Ramos (cell line): ENCODE measurements at regions not wholly inside any gene's neighbourhood (a gene's known extent, or its start where the extent isn't known, plus 50 kb on each side); places are given as distances from the start of the nearest gene placed in this dataset.

ENCODE experiments used
- in situ Hi-C: fragments of 300-500 bp; cut with MboI; formaldehyde crosslinking; loops from one replicate; pipeline ENCODE4 v1.14.3; 2022; ENCODE audit warnings: low sequenced_read_pairs; ENCODE audit not compliant: unreplicated experiment

DNA sequence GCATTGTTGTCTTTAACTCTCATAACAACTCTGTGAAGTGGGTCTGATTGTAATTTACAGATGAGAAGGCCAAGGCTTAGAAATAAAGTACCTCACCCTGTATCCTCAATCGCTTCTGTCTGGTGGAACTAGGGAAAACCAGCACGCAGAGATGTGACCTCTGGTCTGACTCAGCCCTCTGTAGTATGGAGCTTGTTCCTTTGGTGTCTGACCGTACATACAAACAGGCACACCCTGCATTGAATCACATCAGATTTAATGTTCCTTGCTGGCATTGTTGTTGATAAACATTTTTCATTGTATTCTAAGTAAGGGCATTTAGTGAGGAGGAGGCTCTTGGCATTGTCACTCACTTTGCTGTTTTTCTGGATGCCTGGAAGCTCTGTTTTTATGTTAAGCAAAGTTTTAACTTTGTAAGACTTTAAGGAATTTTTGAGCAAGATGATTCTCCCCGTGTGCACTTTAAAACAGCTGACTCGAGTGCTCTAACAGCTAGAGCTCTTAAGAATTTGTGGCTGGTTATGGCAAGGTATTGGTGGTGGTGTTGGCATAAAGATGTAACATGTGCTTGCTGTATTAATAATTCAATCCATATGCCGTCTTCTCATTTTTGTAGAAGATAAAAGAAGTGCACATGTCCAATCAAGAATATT lies 89.0 kb upstream of the SPATA13 start:
- in situ Hi-C loops: no loop called here

DNA sequence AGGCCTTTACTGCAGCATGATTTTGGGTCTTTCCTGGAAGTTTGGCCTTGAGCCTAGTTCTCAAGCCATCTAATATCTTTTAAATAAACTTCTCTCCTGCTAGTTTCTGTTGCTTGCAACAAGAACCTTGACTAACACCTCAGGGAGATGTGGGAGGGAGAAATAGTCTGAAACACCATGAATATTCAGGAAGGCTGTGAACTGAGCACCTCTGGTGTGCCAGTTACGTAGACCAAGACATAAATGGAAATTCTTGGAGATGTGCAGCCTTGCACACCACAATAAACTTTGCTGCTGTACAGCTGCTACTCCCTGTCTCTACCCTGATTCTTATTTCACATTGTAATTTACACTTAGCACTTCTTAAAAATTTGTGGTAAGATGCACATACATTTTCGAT lies 86.9 kb upstream of the SPATA13 start:
- in situ Hi-C loops: no loop called here

DNA sequence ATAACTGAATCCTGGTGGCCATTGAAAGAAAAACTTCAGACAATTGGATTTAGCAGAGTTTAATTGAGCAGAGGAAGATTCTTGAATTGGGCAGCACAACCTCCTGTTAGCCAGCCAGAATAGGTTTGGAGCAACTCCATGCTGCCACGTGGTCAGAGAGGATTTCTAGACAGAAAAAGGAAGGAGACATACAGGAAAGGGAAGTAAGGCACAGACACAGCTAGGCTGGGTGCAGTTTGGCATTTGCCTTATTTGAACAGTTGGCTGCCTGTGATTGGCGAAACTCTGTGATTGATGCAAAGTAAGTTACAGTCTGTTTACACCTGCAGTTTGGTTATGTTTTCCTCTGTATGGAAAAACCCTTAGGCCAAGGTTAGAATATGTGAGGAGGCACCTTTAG lies 85.8 kb upstream of the SPATA13 start:
- in situ Hi-C loops: no loop called here

DNA sequence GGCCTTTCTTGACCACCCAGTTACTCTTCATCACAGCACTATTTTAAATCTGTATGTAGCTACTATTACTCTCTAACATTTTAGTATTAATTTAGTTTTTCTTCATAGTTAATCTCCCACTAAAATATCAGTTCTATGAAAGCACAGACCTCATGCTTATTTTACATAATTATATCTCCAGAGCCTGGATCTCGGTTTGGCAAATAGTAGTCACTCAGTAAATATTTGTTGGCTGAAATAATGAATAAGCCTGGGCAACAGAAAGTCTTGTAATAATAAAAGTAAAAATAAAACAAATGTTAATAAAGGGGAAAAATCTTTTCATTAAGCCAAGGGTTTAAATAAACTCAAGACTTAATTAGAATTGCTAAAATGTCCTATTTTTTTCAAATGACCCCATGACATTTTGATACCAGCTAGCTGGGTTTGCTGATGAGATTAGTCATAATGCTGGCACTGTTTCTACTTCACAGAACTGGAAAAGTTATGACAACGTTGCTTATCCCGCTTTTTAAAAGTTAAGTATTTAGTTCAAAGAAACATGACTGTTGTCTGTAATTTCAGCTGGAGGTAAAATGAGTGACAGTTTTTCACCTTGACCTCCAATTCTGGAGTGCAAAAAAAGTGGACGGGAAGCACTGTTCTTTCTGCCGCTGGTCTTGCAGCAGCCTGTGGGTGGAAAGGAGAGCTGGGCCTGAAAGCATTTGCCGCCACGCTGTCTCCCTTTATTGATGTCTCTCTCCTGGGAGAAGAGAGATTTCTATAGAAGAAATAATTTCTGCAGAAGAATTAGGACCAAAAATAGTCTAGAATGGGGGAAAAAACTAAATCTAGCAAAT lies 85.2 kb upstream of the SPATA13 start:
- in situ Hi-C loops: no loop called here

DNA sequence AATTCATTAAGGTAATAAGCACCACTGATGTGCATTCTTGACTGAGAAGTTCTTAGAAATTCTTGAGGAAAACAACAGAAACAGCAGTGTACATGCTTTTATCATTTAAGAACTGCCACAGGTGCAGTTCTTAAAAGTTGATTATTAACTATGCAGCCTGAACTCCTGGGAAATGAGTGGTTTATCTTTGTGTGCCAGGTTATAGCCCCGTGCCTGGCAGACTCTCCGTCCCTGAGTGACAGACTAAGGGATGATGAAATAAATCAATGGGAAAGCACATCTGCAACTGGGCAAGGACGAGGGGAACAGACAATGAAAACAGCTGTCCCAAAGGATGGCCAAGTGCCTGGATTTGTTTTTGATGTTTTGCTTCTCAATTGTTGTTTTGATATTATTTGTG lies 84.4 kb upstream of the SPATA13 start:
- in situ Hi-C loops: no loop called here

DNA sequence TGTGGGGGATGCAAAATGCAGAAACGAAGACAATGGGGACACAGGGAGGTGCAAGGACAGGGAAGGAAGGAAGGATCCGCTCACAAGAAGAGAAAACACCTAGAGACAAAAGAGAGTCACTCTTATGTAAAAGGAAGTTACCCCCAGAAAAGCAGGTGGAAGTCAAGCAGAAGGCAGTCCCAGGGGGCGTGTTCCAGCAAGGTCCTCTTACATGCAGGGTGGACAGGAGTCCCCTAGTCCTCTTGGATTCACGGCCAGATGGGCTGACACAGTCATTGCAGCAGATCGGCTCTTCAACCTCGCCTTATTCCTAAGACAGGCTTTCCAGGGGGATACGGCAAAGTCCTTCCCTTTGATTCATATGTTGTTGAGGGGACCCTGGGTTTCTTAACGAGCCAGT lies 83.9 kb upstream of the SPATA13 start:
- in situ Hi-C loops: no loop called here

DNA sequence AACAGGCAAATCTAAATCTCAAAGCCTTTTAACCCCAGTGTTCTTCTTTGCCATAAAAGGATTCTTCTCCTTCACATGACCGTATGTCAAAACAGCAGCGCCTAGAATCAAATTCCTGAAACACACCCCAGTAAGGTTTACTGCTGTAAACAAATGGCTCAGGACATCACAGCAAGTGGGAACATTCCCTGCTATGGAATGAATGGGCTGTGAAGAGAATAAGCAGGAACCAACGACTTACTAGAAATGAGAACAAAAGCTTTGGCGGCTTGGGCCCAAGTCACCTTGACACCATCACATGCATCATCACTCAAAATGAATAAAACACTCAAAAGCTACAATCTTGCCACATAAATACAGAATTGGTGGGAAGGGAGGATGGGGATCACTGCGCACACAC lies 80.4 kb upstream of the SPATA13 start:
- in situ Hi-C loops: no loop called here

DNA sequence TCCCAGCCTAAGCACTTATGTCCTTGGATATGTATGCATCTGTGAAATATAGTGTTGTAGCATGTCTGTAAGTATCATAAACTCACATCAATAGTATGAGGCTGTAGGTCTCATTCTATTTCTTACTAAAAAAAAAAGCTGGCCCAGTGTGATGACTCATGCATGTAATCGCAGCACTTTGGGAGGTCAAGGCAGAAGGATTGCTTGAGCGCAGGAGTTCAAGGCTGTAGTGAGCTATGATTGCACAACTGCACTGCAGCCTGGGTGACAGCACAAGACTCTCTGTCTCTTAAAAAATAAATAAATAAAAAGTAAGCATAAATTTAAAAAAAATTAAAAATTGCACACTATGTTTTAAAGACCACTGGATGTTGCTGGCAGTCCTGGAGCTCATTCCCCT lies 79.1 kb upstream of the SPATA13 start:
- in situ Hi-C loops: no loop called here

DNA sequence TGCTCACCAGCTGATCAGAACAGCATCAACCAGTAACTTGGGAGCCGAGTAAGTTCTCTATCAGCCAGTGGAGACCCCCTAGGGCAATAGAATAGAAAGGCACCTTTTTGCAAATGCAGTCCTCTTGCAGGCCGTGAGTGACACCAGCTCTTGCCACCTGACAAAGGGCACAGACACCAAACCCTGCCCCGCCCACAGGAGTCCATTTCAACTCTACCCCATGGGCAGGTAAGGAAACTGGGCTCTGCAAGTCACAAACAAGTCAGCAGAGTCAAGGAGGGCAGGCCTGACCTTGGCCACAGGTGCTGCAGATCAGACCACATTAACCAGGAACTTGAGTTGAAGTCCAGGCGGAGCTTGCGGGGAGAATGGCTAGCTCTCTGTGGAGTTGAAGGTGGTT lies 77.4 kb upstream of the SPATA13 start:
- in situ Hi-C loops: no loop called here

DNA sequence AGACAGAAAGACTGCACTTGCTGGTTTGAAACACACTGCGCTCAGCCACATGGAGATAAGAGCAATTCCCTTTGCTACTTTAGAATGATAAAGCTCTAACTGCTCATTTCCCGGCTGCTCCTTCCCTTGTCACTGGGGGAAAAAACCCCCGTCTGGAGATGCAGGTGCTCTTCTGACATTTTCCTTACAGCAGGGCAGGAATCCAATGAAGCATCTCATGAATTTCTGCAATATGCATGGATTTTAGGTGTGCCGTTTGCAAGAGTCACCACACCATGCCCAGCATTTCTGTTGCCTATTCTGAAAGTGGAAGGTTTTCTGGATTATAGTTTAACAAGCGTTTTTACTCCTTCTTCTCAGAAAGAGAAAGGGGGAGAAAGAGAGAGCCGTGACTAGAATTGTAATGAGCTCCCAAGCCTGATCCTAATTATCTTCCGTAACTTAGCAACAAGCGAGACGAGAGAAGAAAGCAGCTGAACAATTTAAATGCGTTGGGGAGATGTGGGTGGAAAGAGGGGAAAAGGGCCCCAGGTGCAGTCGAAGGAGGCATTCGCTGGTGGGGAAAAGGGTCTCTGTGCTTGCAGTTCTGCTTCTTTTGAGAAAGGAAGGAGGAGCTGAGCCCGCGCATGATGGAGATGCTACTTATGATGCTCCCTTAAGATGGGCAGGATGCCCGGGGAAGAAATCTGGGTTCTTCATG lies 76.6 kb upstream of the SPATA13 start:
- in situ Hi-C loops: no loop called here

DNA sequence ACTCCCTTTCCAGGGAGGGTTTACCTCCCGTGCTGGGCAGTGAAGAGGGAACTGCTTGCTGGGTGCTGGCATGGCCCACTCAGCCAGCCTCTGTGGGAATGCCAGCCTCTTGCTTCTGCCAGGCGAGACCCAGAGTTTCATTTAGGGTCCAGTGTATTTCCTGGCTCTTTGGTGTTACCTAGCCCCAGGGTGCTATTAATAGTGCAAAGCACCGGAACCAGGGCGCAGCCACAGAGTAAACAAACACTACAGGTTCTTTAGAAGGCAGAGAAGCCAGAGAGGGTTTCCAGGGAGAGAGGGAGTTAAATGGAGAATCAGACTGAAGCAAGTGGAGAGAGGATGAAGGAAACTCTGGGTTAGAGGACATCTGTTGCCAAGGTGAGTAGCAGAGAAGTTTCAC lies 74.9 kb upstream of the SPATA13 start:
- in situ Hi-C loops: no loop called here

DNA sequence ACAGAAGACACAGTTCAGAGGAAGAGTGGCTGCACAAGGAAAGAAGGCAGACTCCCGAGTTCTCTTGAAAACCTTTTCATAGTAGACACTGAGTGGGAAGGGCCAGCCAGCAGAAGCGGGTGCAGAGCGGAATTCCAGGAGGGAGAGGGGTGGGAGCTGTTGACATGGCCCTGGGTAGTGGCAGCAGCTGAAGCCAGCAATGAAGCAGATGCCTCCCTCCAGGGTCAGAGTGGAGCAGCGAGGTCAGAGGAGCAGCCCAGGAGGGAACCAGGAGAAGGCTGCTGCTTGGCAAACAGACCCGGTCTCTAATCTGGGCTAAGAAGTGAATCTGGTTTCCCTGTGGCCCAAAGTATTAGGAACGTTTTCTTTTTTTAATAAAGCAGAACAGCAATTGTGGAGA lies 73.9 kb upstream of the SPATA13 start:
- in situ Hi-C loops: no loop called here

DNA sequence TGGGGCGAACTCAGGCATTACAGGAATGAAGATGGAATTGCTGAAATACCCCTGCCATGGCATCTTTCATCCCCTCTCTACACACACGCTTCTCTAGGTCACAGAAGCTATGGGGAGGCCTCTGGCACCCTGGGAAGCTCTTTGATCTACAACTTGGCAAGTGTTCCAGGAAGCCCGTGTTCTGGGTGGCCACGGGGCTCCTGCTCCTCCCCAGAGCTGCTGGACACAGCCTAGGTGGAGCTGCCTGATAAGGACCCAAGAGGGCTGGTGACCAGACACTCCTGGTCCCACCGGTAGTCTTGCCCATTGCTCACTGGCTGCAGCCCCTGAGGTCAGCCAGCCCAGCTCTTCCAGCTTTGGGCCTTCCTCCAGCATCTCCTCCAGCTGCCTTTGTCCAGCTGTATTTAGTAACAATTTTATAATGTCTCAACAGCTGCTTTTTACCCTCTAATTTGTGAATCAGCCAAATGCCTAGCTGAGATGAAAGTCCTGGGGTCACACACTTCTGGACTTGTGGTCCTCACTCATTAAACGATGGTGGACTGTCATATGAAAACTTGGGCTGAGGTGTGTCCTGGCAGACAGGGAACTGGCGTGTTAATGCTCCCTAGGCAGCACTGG lies 72.8 kb upstream of the SPATA13 start:
- in situ Hi-C loops: no loop called here

DNA sequence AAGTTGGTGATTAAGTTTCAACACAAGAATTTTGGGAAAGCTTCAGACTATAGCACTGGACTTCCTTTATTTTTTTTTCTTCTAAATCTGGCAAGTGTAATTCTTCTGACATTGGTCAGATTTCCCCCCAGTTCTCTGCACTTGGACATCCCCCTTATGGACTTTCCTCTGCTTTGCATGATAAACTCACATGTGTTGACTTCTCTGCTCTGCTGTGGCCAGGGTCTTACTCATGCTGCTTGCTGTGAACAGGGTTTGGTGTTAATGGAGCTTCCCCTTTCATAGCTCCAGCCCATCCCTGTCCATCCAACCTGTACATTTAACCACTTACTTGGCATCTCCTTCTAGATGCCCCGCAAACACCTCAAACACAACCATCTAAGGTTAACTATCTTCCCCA lies 70.5 kb upstream of the SPATA13 start:
- in situ Hi-C loops: no loop called here

DNA sequence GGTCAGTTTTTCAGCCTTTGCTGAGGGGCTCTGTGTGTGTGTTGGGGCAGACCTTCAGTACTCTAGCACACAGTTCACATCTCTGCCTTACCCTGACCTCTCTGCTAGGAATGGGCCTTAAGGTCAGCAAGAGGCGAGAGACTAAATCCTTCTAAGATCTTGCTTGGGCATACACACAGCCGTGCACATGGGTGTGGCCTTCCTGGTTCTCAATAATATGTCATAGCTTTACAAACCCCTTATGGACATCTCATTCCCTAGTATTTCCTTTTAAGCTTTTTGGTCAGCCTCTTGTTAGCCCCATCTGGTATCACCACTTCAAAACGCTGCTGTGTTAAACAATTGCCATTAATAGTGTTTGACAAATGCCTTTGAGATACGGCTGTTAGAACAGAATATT lies 69.4 kb upstream of the SPATA13 start:
- in situ Hi-C loops: no loop called here

DNA sequence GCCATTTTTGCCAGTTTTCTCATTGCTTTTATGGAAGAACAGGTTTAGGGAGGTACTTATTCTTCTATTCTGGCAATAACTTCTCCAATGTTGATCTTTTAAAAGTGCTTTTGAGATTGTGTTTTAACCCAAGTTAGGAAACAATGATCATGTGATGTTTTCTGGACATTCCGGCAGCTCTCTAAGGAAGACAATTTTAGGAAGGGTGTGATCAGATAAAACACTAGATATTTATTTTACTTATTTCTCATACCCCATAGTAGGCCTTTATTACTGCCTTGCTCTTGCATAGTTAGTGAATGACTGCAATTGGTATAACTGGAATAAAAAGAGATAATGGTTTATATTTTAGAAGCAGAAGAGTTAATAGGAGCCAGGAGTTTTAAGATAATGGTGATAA lies 68.4 kb upstream of the SPATA13 start:
- in situ Hi-C loops: no loop called here

DNA sequence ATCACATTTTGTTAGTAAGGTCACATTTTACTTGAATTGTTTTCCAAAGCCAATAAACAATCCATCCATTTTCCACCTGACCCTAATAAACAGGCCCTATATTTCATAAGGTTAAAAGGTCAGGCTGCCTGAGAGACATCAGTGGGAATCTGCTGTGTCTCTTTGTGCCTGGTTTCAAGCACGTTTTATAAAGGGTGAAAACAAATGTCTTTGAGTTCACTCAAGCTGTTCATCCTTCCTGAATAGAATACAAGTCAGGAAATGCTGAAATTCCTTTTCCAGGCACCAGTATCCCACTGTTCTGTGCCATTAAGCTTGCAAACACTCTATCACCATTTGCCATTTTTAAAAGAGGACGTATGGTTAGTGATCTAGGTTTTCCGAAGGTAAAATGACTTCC lies 67.5 kb upstream of the SPATA13 start:
- in situ Hi-C loops: no loop called here

DNA sequence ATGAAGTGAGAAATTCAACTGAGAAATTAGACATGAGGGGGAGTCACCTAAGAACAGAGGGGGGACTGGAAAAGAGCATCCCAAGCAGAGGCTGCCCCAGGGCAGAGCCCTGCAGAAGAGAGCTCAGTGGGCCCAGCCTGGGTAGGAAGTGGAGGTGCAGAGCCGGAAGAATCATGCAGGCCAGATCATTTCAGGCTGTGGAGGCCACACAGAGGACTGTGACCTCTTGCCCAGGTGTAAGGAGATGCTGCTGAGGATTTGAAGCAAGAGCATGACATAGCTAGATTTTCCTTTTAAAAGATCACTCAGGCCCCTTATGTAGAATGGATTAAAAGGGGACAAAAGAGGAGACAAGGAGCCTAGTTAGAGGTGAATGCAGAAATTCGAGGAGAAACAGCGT lies 63.9 kb upstream of the SPATA13 start:
- in situ Hi-C loops: no loop called here

DNA sequence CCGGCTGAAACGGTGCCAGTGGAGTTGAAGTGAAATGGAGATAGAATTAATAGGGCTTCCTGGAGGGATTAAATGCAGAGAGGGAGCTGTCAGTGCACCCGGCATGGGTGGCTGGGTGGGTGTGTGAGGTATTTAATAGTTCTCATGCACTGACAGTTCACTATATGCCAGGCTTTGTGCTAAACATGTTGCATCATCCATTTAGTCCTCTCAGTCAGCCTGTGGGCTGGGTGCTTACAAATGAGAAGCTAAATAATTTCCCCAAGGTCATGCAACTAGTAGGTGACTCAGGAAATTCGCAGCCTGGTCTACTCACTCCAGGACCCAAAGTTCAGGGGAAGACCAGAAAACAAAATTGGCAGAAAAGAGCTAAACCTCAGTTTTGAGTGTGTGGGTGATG lies 63.5 kb upstream of the SPATA13 start:
- in situ Hi-C loops: no loop called here

DNA sequence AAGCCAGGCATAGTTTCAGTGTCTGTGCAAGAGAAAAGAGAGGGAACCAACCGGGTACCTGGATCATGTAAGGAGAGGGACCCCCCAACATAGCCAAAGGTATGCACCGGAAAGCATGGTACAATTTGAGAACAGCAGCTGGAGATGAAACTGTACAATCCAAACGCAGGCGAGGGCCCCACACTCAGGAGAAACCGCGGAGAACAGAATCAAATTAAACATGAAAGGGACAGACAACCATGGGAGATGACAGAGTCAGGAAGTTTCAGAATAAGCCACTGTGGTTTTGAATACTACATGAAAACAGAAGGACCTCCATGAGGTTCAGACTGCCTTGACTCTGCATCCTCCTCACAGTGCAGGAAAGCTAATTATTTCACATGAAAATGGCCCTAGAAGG lies 62.9 kb upstream of the SPATA13 start:
- in situ Hi-C loops: no loop called here

DNA sequence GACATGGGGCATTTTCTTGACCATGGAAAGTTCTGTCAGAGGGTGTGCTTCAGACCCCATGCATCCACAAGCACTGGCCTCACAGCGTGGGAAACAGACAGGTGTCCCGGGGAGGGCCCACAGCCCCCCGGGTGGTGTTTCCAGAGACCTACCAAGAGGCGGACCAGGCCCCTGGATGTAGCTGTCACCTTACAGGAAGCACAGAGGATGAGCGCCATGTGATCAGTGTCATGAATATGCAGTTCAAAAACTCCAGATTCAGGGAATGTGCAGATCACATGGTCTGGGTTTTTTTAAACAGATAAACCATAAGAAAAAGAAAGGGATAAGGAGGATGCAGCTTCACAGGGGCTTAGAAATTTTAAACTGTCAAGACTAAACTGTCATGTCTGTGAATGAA lies 61.0 kb upstream of the SPATA13 start:
- in situ Hi-C loops: no loop called here
